Gastroesophageal sphincter (tissue), 3 donors: ENCODE measurements at regions not wholly inside any gene's neighbourhood (a gene's known extent, or its start where the extent isn't known, plus 50 kb on each side); places are given as distances from the start of the nearest gene placed in this dataset.

Experiments used
- POLR2A ChIP-seq, 2 donors: fragments of 450-650 bp; IDR thresholded peaks; one replicate each; pipeline ENCODE4 v1.6.1; 2017; ENCODE audit warnings: antibody characterized with exemption in 2 of 2, mild to moderate bottlenecking in 2 of 2, moderate library complexity in 1 of 2
- POLR2AphosphoS5 ChIP-seq: sonication (generic); formaldehyde crosslinking; IDR thresholded peaks from one replicate; pipeline ENCODE4 v1.6.1; 2017; ENCODE audit warnings: antibody characterized with exemption
- TF ChIP-seq, protein P1 (sequence below), 4 experiments: fragments of 200-600 bp in 2 of 4; fragments of 450-650 bp in 2 of 4; sonication (generic) in 1 of 4; IDR thresholded peaks; one replicate each; pipeline ENCODE4 v1.5.1; 2017 to 2019; ENCODE audit warnings: antibody characterized with exemption in 4 of 4, mild to moderate bottlenecking in 2 of 4, moderate library complexity in 2 of 4

DNA sequence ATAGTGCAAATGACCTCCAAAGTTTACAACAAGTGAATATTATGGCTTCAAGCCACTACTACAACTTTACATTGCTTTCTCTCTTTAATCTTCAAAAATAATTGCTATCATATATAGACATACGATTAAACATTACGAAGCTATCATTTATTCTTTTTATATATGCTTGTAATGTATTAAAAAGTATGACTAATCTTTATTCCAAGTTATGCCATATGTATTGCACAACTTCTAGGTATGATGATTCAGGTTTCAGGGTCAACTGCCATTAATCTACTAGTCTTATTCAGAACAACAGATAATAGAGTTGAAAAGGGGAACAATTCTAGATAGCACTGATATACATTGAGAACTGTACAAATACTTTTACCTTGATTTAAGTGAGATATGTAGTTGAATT, 506.2 kb upstream of the TMEFF2 start:
- TF ChIP-seq POLR2AphosphoS5 (no peak), POLR2A (IDR thresholded peaks at IDR 0.05) (no peak)
- TF ChIP-seq, protein P1, sequence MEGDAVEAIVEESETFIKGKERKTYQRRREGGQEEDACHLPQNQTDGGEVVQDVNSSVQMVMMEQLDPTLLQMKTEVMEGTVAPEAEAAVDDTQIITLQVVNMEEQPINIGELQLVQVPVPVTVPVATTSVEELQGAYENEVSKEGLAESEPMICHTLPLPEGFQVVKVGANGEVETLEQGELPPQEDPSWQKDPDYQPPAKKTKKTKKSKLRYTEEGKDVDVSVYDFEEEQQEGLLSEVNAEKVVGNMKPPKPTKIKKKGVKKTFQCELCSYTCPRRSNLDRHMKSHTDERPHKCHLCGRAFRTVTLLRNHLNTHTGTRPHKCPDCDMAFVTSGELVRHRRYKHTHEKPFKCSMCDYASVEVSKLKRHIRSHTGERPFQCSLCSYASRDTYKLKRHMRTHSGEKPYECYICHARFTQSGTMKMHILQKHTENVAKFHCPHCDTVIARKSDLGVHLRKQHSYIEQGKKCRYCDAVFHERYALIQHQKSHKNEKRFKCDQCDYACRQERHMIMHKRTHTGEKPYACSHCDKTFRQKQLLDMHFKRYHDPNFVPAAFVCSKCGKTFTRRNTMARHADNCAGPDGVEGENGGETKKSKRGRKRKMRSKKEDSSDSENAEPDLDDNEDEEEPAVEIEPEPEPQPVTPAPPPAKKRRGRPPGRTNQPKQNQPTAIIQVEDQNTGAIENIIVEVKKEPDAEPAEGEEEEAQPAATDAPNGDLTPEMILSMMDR (IDR thresholded peaks at IDR 0.05): no peak
